ENCODE measurements at regions not wholly inside any gene's neighbourhood (a gene's known extent, or its start where the extent isn't known, plus 50 kb on each side); places are given as distances from the start of the nearest gene placed in this dataset.

GRCh38 chr13:74533226-74533625 is 399.0 kb upstream of the KLF12 start:
- DNase-seq (ENCODE audit: extremely low read depth, low read depth): no peak
- no peak for TF ChIP-seq CTCF (IDR thresholded peaks at IDR 0.05; ENCODE audit: low read depth, low read length)

GRCh38 chr13:74530011-74530410 is 395.8 kb upstream of the KLF12 start:
- DNase-seq (ENCODE audit: extremely low read depth, low read depth): no peak
- TF ChIP-seq CTCF (IDR thresholded peaks at IDR 0.05; ENCODE audit: low read depth, low read length): no peak

DNA sequence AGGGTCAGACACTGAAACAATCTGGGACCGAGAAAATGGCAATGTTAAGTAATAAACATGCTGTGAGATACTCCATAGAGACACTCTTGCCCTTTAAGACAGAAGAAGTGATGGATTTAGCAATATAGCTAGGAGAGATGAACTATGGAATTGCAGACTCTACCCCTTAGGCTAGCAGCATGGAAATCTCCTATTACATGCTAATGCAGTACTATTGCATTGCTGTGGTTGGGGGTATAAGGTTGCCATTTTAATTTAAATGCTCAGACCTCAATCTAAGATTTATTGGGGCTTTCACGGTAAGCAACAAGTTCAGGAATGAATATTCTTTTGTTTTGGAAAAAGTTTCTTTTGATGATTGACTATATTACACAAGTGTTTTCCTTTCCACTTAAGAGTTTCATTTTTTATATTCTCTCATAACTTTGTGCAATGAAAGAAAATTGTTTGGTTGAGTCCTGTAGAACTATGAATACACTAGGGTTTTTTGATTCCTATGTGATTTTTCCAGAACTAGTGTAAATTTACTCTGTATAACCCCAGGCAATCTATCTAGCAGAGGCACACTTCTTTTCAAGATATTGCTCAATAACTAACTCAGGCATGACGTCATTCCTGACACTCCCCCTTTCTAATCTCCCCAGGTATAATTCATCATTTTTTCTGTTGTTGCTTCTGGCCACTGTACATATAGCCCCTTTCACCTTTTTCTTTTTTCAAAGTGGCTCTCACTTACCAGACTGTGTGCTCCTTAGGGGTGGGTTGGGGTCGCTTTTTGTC is 394.7 kb upstream of the KLF12 start:
- DNase-seq (ENCODE audit: extremely low read depth, low read depth): no peak
- no peak for TF ChIP-seq CTCF (IDR thresholded peaks at IDR 0.05; ENCODE audit: low read depth, low read length)

GRCh38 chr13:74523057-74523456 is 388.9 kb upstream of the KLF12 start:
- TF ChIP-seq CTCF (IDR thresholded peaks at IDR 0.05; ENCODE audit: low read depth, low read length): no peak

GRCh38 chr13:74511523-74511922 is 377.3 kb upstream of the KLF12 start:
- DNase-seq (ENCODE audit: extremely low read depth, low read depth): no peak
- TF ChIP-seq CTCF (IDR thresholded peaks at IDR 0.05; ENCODE audit: low read depth, low read length): no peak

More at GRCh38 chr13:74523057-74523456, 388.9 kb upstream of the KLF12 start:
- no peak for DNase-seq (ENCODE audit: extremely low read depth, low read depth)

- no peak for TF ChIP-seq CTCF (IDR thresholded peaks at IDR 0.05; ENCODE audit: low read depth, low read length)
- DNase-seq (ENCODE audit: extremely low read depth, low read depth): no peak
Observed at GRCh38 chr13:74487091-74487722, 353.0 kb upstream of the KLF12 start.

DNA sequence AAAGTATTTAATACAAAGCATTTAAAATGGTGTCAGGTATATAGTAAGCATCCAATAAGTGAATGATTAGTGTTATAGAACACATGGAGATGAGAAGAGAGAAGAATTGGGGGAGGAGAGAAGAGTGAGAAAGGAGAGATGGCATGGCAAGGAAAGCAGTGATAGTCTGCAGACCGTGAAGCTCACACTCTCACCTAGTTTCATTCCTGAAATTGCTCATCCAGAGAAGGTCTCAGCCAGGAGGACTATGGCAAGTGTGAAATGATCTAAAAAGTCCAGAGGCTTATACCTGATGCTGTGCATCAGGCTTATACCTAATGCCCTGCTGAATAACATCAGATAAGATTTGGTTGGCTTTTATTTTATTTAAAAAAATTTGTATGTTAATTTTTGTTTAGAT is 351.6 kb upstream of the KLF12 start:
- no peak for DNase-seq (ENCODE audit: extremely low read depth, low read depth)

More for the DNA sequence above, 351.6 kb upstream of the KLF12 start:
- TF ChIP-seq CTCF (IDR thresholded peaks at IDR 0.05; ENCODE audit: low read depth, low read length): no peak

All from AG09319 (cell line).